HTR-8/SVneo (cell line): ENCODE measurements at regions not wholly inside any gene's neighbourhood (a gene's known extent, or its start where the extent isn't known, plus 50 kb on each side); places are given as distances from the start of the nearest gene placed in this dataset.
"Not testable (repeated sequence)": the region's sequence is repeated elsewhere in the genome, so short reads cannot be mapped to it uniquely, and the experiment has no call there.

ENCODE experiments used
- DNase-seq: peaks from one replicate; pipeline ENCODE4 v3.0.0; 2011; ENCODE audit warnings: low spot score, mixed read lengths; ENCODE audit not compliant: insufficient read length
- FAIRE-seq: peaks from 2 replicates; lab custom pipeline; 2011; peaks lifted over from hg19 to GRCh38; lab: Jason Lieb, UNC

- FAIRE-seq, result no peak
- DNase-seq, result no peak
Observed at GRCh38 chr18:62442391-62442790, 80.4 kb upstream of the ZCCHC2 start.

GRCh38 chr18:62445386-62445917 lies 77.4 kb upstream of the ZCCHC2 start:
- FAIRE-seq (no peak), DNase-seq (no peak)

- DNase-seq (no peak), FAIRE-seq (no peak)
Observed at GRCh38 chr18:62446511-62446910, 76.3 kb upstream of the ZCCHC2 start.

- DNase-seq (no peak), FAIRE-seq (no peak)
Observed at GRCh38 chr18:62447652-62448051, 75.2 kb upstream of the ZCCHC2 start.

- DNase-seq (no peak), FAIRE-seq (no peak)
Observed at GRCh38 chr18:62448426-62448825, 74.4 kb upstream of the ZCCHC2 start.

- FAIRE-seq (no peak), DNase-seq (no peak)
Observed at GRCh38 chr18:62449490-62450104, 73.2 kb upstream of the ZCCHC2 start.

- DNase-seq, result no peak
- FAIRE-seq, result no peak
Observed at GRCh38 chr18:62450175-62450545, 72.7 kb upstream of the ZCCHC2 start.

- FAIRE-seq (no peak), DNase-seq (peak; percentile 68)
Observed at GRCh38 chr18:62450546-62451410, 72.0 kb upstream of the ZCCHC2 start.

GRCh38 chr18:62452280-62452831 lies 70.5 kb upstream of the ZCCHC2 start:
- no peak for DNase-seq
- FAIRE-seq, result no peak

GRCh38 chr18:62453864-62454263 lies 69.0 kb upstream of the ZCCHC2 start:
- no peak for FAIRE-seq
- no peak for DNase-seq

GRCh38 chr18:62454527-62454926 lies 68.3 kb upstream of the ZCCHC2 start:
- DNase-seq (no peak), FAIRE-seq (no peak)

- FAIRE-seq (no peak), DNase-seq (no peak)
Observed at GRCh38 chr18:62455222-62455621, 67.6 kb upstream of the ZCCHC2 start.

GRCh38 chr18:62457877-62458276 lies 64.9 kb upstream of the ZCCHC2 start:
- FAIRE-seq (no peak), DNase-seq (no peak)

GRCh38 chr18:62458346-62458745 lies 64.5 kb upstream of the ZCCHC2 start:
- FAIRE-seq (no peak), DNase-seq (no peak)

GRCh38 chr18:62458868-62459716 lies 63.7 kb upstream of the ZCCHC2 start:
- DNase-seq, result no peak
- no peak for FAIRE-seq

- no peak for DNase-seq
- no peak for FAIRE-seq
Observed at GRCh38 chr18:62460851-62461300, 61.9 kb upstream of the ZCCHC2 start.

- FAIRE-seq (no peak), DNase-seq (no peak)
Observed at GRCh38 chr18:62461591-62461990, 61.2 kb upstream of the ZCCHC2 start.

GRCh38 chr18:62464266-62464665 lies 58.6 kb upstream of the ZCCHC2 start:
- DNase-seq (no peak), FAIRE-seq (no peak)

- not testable (repeated sequence) for DNase-seq, FAIRE-seq
Observed at GRCh38 chr18:62469131-62469530, 53.7 kb upstream of the ZCCHC2 start.
